ENCODE measurements at regions not wholly inside any gene's neighbourhood (a gene's known extent, or its start where the extent isn't known, plus 50 kb on each side); places are given as distances from the start of the nearest gene placed in this dataset.

- TF ChIP-seq, protein P1, sequence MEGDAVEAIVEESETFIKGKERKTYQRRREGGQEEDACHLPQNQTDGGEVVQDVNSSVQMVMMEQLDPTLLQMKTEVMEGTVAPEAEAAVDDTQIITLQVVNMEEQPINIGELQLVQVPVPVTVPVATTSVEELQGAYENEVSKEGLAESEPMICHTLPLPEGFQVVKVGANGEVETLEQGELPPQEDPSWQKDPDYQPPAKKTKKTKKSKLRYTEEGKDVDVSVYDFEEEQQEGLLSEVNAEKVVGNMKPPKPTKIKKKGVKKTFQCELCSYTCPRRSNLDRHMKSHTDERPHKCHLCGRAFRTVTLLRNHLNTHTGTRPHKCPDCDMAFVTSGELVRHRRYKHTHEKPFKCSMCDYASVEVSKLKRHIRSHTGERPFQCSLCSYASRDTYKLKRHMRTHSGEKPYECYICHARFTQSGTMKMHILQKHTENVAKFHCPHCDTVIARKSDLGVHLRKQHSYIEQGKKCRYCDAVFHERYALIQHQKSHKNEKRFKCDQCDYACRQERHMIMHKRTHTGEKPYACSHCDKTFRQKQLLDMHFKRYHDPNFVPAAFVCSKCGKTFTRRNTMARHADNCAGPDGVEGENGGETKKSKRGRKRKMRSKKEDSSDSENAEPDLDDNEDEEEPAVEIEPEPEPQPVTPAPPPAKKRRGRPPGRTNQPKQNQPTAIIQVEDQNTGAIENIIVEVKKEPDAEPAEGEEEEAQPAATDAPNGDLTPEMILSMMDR (IDR thresholded peaks at IDR 0.05), result no peak
- TF ChIP-seq POLR2A (IDR thresholded peaks at IDR 0.05), result no peak
Observed at GRCh38 chr10:89992575-89992974, 291.2 kb downstream of the KIF20B start.
